ENCODE measurements at regions not wholly inside any gene's neighbourhood (a gene's known extent, or its start where the extent isn't known, plus 50 kb on each side); places are given as distances from the start of the nearest gene placed in this dataset.

GRCh38 chr5:4137781-4138180, 542.1 kb downstream of the IRX1 start:
- no peak for DNase-seq

DNA sequence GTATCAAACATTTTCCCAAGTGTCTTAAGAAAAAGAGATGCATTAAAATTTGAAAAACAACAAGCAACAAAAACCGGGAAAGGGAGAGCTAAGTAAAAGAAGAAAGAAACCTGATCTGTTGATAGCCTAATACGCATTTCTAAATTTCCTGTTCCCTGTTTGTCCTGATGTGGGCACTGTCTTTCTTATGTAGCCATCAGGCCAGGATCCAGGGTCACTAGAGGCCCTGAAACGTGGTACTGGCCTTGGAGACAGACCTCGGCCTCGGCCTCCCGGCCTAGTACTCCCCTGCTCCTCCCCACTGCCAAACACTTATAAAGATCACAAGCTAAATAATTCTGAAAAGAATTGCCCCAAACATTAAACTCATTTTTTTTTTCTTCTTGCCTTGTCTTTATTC, 547.2 kb downstream of the IRX1 start:
- no peak for DNase-seq

- DNase-seq: no peak
These were observed 548.9 kb downstream of the IRX1 start for GRCh38 chr5:4144411-4145007.

DNA sequence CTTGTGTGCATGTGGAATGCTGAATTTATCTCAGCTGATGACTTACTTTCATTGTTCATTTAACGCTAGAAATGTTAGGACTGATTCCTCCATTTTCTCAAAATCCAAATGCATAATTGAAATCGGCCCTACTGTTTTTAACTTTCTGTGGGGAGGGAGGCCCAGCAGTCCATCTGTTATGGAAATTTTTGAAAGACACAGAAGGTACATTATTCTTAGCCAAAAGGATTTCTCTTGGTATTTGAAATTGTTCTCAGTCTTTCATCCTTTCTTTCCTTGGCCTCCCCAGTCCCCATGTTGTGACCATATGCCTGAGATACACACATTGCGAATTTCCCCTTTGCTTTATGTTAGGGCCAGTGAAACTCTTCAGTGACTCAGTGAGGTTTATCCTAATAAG, 549.9 kb downstream of the IRX1 start:
- DNase-seq: no peak

- no peak for DNase-seq
These were observed 552.4 kb downstream of the IRX1 start for GRCh38 chr5:4148009-4148408.

- no peak for DNase-seq
These were observed 554.4 kb downstream of the IRX1 start for GRCh38 chr5:4150067-4150466.

- DNase-seq: no peak
These were observed 560.5 kb downstream of the IRX1 start for GRCh38 chr5:4156153-4156552.

GRCh38 chr5:4156889-4157288, 561.3 kb downstream of the IRX1 start:
- DNase-seq: no peak

DNA sequence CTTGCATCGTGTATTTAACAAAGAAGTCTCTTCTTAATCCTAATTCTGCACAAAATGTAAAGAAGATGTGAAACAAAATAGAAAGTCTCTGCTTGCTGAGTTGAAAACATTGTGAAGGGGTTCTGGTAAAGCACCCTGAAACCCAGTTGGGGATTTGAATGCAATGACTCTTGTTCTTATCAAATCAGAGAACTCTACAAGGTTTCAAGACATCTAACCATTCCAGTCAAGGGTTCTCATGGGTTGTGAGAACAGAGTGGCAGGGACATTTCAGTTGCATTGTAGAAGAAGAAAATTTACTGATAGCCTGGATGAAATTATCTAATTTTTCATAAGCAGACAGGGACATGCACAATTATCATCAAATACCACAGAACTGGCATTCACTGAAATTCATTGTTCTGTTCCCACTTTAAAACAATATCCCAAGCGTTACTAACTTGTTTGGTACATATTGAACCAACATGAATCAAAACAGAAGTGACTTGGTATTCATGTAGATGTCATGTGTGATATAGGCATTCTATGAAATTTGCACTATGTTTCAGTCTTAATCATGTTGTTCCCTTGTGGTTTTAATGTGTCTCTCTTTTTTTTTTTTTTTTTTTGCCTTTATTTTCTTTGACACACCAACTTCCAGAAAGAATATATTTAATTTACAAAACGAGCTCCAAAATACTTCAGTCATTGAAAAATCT, 563.3 kb downstream of the IRX1 start:
- DNase-seq: no peak

DNA sequence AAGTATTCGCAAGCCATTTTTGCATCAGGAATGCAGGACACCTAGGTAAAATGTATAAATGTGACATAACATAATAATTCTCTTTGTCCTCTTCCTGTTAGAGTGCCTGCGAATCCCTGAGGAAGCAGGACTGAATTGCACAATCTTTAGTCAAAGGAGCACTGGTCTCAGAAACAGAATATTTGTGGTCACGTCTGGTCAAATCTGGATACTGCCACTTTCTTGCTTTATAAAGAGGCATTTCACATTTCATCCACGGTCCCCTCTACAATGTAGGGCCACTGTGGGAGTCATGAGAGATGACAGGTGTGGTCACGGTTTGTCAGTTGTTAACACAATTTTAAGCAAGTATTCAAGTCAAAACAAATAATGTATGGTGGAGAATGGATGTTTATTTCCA, 564.0 kb downstream of the IRX1 start:
- DNase-seq: no peak

GRCh38 chr5:4164167-4164566, 568.5 kb downstream of the IRX1 start:
- DNase-seq: no peak

DNA sequence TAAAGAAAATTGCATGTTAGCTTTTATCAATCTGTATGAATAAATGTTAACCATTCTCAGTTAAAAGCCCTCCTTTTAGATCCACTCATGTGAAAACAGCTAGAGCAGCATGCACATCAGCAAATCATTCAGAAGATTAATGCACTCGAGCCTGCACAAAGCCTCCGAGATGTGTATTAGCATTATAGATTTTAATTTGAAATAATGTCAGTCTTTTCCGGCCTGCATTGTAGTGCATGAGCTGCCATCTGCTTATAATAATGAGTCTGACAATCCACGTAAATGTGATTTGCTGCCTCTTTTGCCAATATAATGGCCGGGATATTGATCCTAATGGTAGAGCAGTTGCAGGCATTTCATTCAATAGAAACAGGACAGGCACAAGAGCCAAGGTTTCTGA, 585.1 kb downstream of the IRX1 start:
- DNase-seq: no peak

DNA sequence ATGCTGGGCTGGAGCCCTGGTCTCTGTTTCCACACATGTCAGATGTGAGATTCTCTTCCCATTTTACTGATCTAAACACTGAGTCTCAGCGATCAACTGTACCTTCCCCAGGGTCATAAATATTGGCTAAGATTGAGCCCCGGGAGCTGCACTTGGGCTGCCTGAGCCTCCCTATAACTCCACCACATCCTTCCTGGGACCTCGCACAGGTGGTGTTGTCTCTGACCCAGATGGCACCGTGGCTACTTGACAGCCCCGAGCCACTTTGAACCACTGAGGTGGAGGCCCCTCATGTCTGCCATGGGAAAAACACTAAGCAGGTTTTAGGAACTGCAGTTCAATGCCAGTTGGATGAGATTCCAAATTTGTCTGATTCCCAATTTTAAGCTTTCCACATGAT, 586.5 kb downstream of the IRX1 start:
- no peak for DNase-seq

DNA sequence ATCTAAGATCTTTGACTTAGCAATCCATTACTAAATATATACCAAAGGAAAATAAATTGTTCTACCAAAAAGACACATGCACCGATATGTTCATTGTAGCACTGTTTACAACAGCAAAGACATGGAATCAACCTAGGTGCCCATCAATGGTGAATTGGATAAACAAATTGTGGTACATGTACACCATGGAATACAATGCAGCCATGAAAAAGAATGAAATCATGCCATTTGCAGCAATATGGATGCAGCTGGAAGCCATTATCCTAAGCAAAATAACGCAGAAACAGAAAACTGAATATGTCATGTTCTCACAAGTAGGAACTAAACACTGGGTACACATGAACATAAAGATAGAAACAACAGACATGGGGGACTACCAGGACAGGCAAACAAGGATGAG, 589.5 kb downstream of the IRX1 start:
- DNase-seq: no peak

- no peak for DNase-seq
These were observed 593.1 kb downstream of the IRX1 start for GRCh38 chr5:4188704-4189103.

GRCh38 chr5:4189317-4189716, 593.7 kb downstream of the IRX1 start:
- DNase-seq: no peak

GRCh38 chr5:4191041-4191440, 595.4 kb downstream of the IRX1 start:
- peak; percentile 26 for DNase-seq

DNA sequence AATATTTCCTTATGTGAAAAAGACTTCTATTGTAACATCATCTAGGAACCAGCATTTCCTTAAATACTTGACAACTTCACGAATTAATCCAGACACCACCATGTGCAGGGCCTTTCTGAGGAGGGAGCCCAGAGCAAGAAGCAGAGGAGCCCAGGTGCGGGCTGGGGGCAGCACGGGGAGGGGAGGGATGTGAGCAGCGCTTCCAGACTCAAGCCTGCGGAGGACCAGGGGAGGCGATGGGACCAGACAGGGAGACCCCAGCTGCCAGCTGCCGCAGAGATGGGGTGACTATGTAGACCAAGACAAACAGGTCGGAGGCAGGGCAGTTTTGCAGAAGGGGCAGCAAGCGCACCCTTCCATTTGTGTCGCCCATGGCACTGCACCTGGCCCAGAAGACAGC, 596.1 kb downstream of the IRX1 start:
- peak; percentile 1 for DNase-seq

DNA sequence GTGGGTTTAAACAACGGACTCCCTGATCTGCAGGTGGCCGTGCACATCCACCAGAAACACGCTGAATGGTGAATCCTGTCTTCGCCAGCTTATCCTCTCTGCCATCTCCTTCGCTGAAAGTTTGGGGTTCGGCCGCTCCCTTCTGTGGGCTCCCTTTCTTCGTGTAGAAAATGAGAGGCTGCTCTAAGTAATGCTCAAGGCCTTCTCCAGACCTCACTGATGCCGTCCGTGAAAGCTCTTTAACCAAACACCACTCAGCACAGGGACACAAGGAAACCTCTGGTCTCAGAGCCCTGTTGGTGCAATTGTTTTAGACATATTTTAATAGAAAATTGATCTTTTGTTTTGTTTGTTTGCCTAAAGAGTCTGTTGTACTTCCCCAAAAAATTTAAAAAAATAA, 596.5 kb downstream of the IRX1 start:
- DNase-seq: no peak

GRCh38 chr5:4196744-4197143, 601.1 kb downstream of the IRX1 start:
- DNase-seq: no peak

- peak; percentile 11 for DNase-seq
These were observed 601.5 kb downstream of the IRX1 start for GRCh38 chr5:4197151-4197550.

- DNase-seq: peak; percentile 98
These were observed 602.8 kb downstream of the IRX1 start for GRCh38 chr5:4198461-4198860.

GRCh38 chr5:4199049-4199841, 603.6 kb downstream of the IRX1 start:
- peak; percentile 29 for DNase-seq

- no peak for DNase-seq
These were observed 607.5 kb downstream of the IRX1 start for GRCh38 chr5:4203146-4203545.

All from NCI-H82 (cell line).